H9 (cell line): ENCODE measurements at regions not wholly inside any gene's neighbourhood (a gene's known extent, or its start where the extent isn't known, plus 50 kb on each side); places are given as distances from the start of the nearest gene placed in this dataset.

ENCODE experiments used
- DNase-seq: peaks from one replicate; pipeline ENCODE4 v3.0.0-alpha.2; 2017
- H2AFZ ChIP-seq: one replicate; pipeline ENCODE4 v1.6.1; 2013; ENCODE audit warnings: mild to moderate bottlenecking, low read length, control low read depth, moderate library complexity
- H2AK5ac ChIP-seq: 2 replicates; pipeline ENCODE4 v1.6.1; 2013; ENCODE audit warnings: low read length, control low read depth, mixed read lengths; ENCODE audit not compliant: insufficient read length
- H2BK120ac ChIP-seq: one replicate; pipeline ENCODE4 v1.6.1; 2013; ENCODE audit warnings: low read depth, mild to moderate bottlenecking, low read length, control low read depth, inconsistent platforms; ENCODE audit not compliant: poor library complexity, severe bottlenecking
- H2BK12ac ChIP-seq: 2 replicates; pipeline ENCODE4 v1.6.1; 2013; ENCODE audit warnings: low read length, control low read depth, mixed read lengths, low read depth; ENCODE audit not compliant: insufficient read length
- H2BK15ac ChIP-seq: 2 replicates; pipeline ENCODE4 v1.6.1; 2013; ENCODE audit warnings: low read depth, low read length, control low read depth
- H2BK20ac ChIP-seq: one replicate; pipeline ENCODE4 v1.6.1; 2013; ENCODE audit warnings: low read depth, mild to moderate bottlenecking, low read length, control low read depth, inconsistent platforms; ENCODE audit not compliant: poor library complexity, severe bottlenecking
- H2BK5ac ChIP-seq: 2 replicates; pipeline ENCODE4 v1.6.1; 2013; ENCODE audit warnings: low read length, control low read depth, mixed read lengths; ENCODE audit not compliant: insufficient read length
- H3K14ac ChIP-seq: 2 replicates; pipeline ENCODE4 v1.6.1; 2013; ENCODE audit warnings: low read length, control low read depth; ENCODE audit not compliant: insufficient read depth
- H3K18ac ChIP-seq: 2 replicates; pipeline ENCODE4 v1.6.1; 2013; ENCODE audit warnings: low read depth, mild to moderate bottlenecking, mixed read lengths, low read length, control low read depth; ENCODE audit not compliant: insufficient read length
- H3K23ac ChIP-seq: 2 replicates; pipeline ENCODE4 v1.6.1; 2013; ENCODE audit warnings: low read length, control low read depth, mixed read lengths, low read depth; ENCODE audit not compliant: insufficient read length
- H3K23me2 ChIP-seq: 2 replicates; pipeline ENCODE4 v1.6.1; 2013; ENCODE audit warnings: low read depth, mild to moderate bottlenecking, mixed read lengths, low read length, control low read depth; ENCODE audit not compliant: insufficient read length, poor library complexity, severe bottlenecking
- H3K27ac ChIP-seq: 2 replicates; pipeline ENCODE4 v1.5.1; 2013; ENCODE audit warnings: low read length, control low read depth, mixed read lengths, low read depth; ENCODE audit not compliant: insufficient read length
- H3K27me3 ChIP-seq: 2 replicates; pipeline ENCODE4 v1.6.1; 2013; ENCODE audit warnings: low read length, control low read depth, inconsistent platforms; ENCODE audit not compliant: insufficient read depth
- H3K4ac ChIP-seq: 2 replicates; pipeline ENCODE4 v1.6.1; 2013; ENCODE audit warnings: low read depth, mild to moderate bottlenecking, control low read depth, inconsistent platforms, low read length, moderate library complexity
- H3K4me1 ChIP-seq: 2 replicates; pipeline ENCODE4 v1.6.1; 2013; ENCODE audit warnings: low read length, control low read depth, inconsistent platforms; ENCODE audit not compliant: insufficient read depth
- H3K4me2 ChIP-seq: 2 replicates; pipeline ENCODE4 v1.6.1; 2013; ENCODE audit warnings: low read length, control low read depth, mixed read lengths; ENCODE audit not compliant: insufficient read length, insufficient read depth
- H3K56ac ChIP-seq: 2 replicates; pipeline ENCODE4 v1.6.1; 2013; ENCODE audit warnings: low read depth, mild to moderate bottlenecking, mixed read lengths, low read length, control low read depth; ENCODE audit not compliant: insufficient read length
- H3K79me1 ChIP-seq: 2 replicates; pipeline ENCODE4 v1.6.1; 2013; ENCODE audit warnings: low read depth, mild to moderate bottlenecking, moderate library complexity, low read length, control low read depth, inconsistent platforms; ENCODE audit not compliant: insufficient read depth, poor library complexity, severe bottlenecking
- H3K79me2 ChIP-seq: 2 replicates; pipeline ENCODE4 v1.6.1; 2013; ENCODE audit warnings: low read length, control low read depth, inconsistent platforms; ENCODE audit not compliant: insufficient read depth
- H3K9ac ChIP-seq: 2 replicates; pipeline ENCODE4 v1.6.1; 2013; ENCODE audit warnings: low read length, control low read depth, mixed read lengths; ENCODE audit not compliant: insufficient read length; ENCODE audit errors: extremely low read depth
- H3K9me3 ChIP-seq: one replicate; pipeline ENCODE4 v1.6.1; 2013; ENCODE audit warnings: low read depth, low read length, inconsistent platforms; ENCODE audit not compliant: control insufficient read depth
- H3T11ph ChIP-seq: one replicate; pipeline ENCODE4 v1.6.1; 2013; ENCODE audit warnings: mild to moderate bottlenecking, low read length, control low read depth, inconsistent platforms
- H4K20me1 ChIP-seq: one replicate; pipeline ENCODE4 v1.6.1; 2013; ENCODE audit not compliant: control insufficient read depth, insufficient read length, insufficient read depth
- H4K5ac ChIP-seq: 2 replicates; pipeline ENCODE4 v1.6.1; 2013; ENCODE audit warnings: low read depth, mild to moderate bottlenecking, mixed read lengths, low read length, control low read depth; ENCODE audit not compliant: insufficient read length
- H4K8ac ChIP-seq: replicated peaks from 2 replicates; pipeline ENCODE4 v1.6.1; 2013; ENCODE audit warnings: low read length, control low read depth, mixed read lengths, low read depth; ENCODE audit not compliant: insufficient read length
- H4K91ac ChIP-seq: 2 replicates; pipeline ENCODE4 v1.6.1; 2013; ENCODE audit warnings: low read depth, mild to moderate bottlenecking, moderate library complexity, mixed read lengths, low read length, control low read depth; ENCODE audit not compliant: insufficient read length
- H3K27ac Mint-ChIP-seq, 3 experiments: 2 replicates in 2 of 3; 3 replicates in 1 of 3; pipeline ENCODE4 v1.8.0; 2020 to 2021; ENCODE audit warnings: mixed read lengths in 3 of 3, mild to moderate bottlenecking in 1 of 3, moderate library complexity in 1 of 3
- H3K27me3 Mint-ChIP-seq: 2 replicates; pipeline ENCODE4 v1.8.0; 2021; ENCODE audit warnings: low read depth, mild to moderate bottlenecking, moderate library complexity, mixed read lengths
- H3K36me3 Mint-ChIP-seq, 3 experiments: 2 replicates in 2 of 3; 3 replicates in 1 of 3; pipeline ENCODE4 v1.8.0; 2020 to 2021; ENCODE audit warnings: low read depth in 3 of 3, mixed read lengths in 3 of 3; ENCODE audit not compliant: insufficient read depth in 1 of 3
- H3K4me1 Mint-ChIP-seq, 2 experiments: 2 replicates each; pipeline ENCODE4 v1.8.0; 2020; ENCODE audit warnings: mixed read lengths in 2 of 2
- H3K4me3 Mint-ChIP-seq, 2 experiments: 2 replicates in 1 of 2; 3 replicates in 1 of 2; pipeline ENCODE4 v1.8.0; 2020 to 2021; ENCODE audit warnings: mild to moderate bottlenecking in 2 of 2, mixed read lengths in 2 of 2, moderate library complexity in 1 of 2
- H3K9me3 Mint-ChIP-seq, 2 experiments: 2 replicates in 1 of 2; 3 replicates in 1 of 2; pipeline ENCODE4 v1.8.0; 2020; ENCODE audit warnings: mild to moderate bottlenecking in 2 of 2, mixed read lengths in 2 of 2, moderate library complexity in 1 of 2
- CTCF ChIP-seq: fragments of 200-600 bp; sonication (generic); conservative IDR thresholded peaks from 3 replicates; pipeline ENCODE4 v1.8.0; 2021; ENCODE audit warnings: antibody characterized with exemption, mild to moderate bottlenecking
- WGBS: extraction: QIAGEN DNeasy Blood & Tissue Kit; methylation state at CpG from one replicate; pipeline ENCODE4 v1.1.7; 2013; ENCODE audit warnings: missing lambda C conversion rate, low lambda C conversion rate, mixed read lengths; ENCODE audit not compliant: insufficient read length; ENCODE audit errors: extremely low coverage; 5-methylcytosine and 5-hydroxymethylcytosine counted together

- WGBS = no CpG with 5 or more reads among the region's 2 CpGs
- Histone ChIP-seq H3T11ph (no peak overlapping the region), H4K5ac (no peak overlapping the region), H3K4me2 (no peak overlapping the region), H3K18ac (no peak overlapping the region), H2AFZ (no peak overlapping the region), H3K9ac (no peak overlapping the region), H3K79me1 (no peaks in the 10 kb centered on the region), H2BK120ac (no peak overlapping the region), H3K23me2 (no peaks in the 10 kb centered on the region), H3K56ac (no peak overlapping the region), H2BK12ac (no peak overlapping the region), H2BK15ac (no peak overlapping the region), H3K14ac (no peak overlapping the region), H3K27me3 (no peaks in the 10 kb centered on the region), H3K4me1 (no peaks in the 10 kb centered on the region), H2AK5ac (no peak overlapping the region), H4K8ac (no peak overlapping the region), H2BK20ac (no peak overlapping the region), H4K91ac (no peak overlapping the region), H3K4ac (no peak overlapping the region), H3K23ac (no peak overlapping the region), H3K79me2 (no peaks in the 10 kb centered on the region), H3K9me3 (no peaks in the 10 kb centered on the region), H4K20me1 (no peaks in the 10 kb centered on the region), H3K27ac (no peak overlapping the region), H2BK5ac (no peak overlapping the region)
- DNase-seq = no peak
- Mint-ChIP-seq H3K27ac (no peak overlapping the region), H3K9me3 (no peaks in the 10 kb centered on the region), H3K4me3 (no peak overlapping the region), H3K27me3 (no peaks in the 10 kb centered on the region), H3K36me3 (no peaks in the 10 kb centered on the region), H3K4me1 (no peaks in the 10 kb centered on the region)
- no peak for TF ChIP-seq CTCF
Measured at GRCh38 chr7:46848944-46849343, 733.0 kb downstream of the TNS3 start.
